HG03432 (cell line): ENCODE measurements at regions not wholly inside any gene's neighbourhood (a gene's known extent, or its start where the extent isn't known, plus 50 kb on each side); places are given as distances from the start of the nearest gene placed in this dataset.

Source experiments
- ATAC-seq: cut with Tn5 transposase; IDR thresholded peaks from one replicate; pipeline ENCODE4 v1.9.1; 2021; ENCODE audit warnings: mild to moderate bottlenecking, moderate library complexity; ENCODE audit not compliant: unreplicated experiment

GRCh38 chr3:73727117-73727821, 102.5 kb upstream of the PDZRN3 start:
- ATAC-seq: no peak

- ATAC-seq: no peak
Measured at GRCh38 chr3:73723596-73723995, 98.9 kb upstream of the PDZRN3 start.

GRCh38 chr3:73719861-73720260, 95.1 kb upstream of the PDZRN3 start:
- ATAC-seq: no peak

GRCh38 chr3:73719413-73719851, 94.7 kb upstream of the PDZRN3 start:
- no peak for ATAC-seq

GRCh38 chr3:73718326-73719110, 93.8 kb upstream of the PDZRN3 start:
- ATAC-seq: no peak

GRCh38 chr3:73716418-73716817, 91.7 kb upstream of the PDZRN3 start:
- ATAC-seq: no peak

- ATAC-seq: no peak
Measured at GRCh38 chr3:73710340-73710739, 85.6 kb upstream of the PDZRN3 start.

- no peak for ATAC-seq
Measured at GRCh38 chr3:73709712-73710111, 85.0 kb upstream of the PDZRN3 start.

GRCh38 chr3:73708956-73709355, 84.2 kb upstream of the PDZRN3 start:
- no peak for ATAC-seq

- no peak for ATAC-seq
Measured at GRCh38 chr3:73707772-73708171, 83.0 kb upstream of the PDZRN3 start.

- ATAC-seq: no peak
Measured at GRCh38 chr3:73706771-73707170, 82.0 kb upstream of the PDZRN3 start.

- no peak for ATAC-seq
Measured at GRCh38 chr3:73705792-73706191, 81.1 kb upstream of the PDZRN3 start.

GRCh38 chr3:73699327-73699726, 74.6 kb upstream of the PDZRN3 start:
- ATAC-seq: no peak

- ATAC-seq: no peak
Measured at GRCh38 chr3:73697020-73697419, 72.3 kb upstream of the PDZRN3 start.

GRCh38 chr3:73695841-73696240, 71.1 kb upstream of the PDZRN3 start:
- no peak for ATAC-seq

GRCh38 chr3:73694983-73695757, 70.4 kb upstream of the PDZRN3 start:
- ATAC-seq: no peak

GRCh38 chr3:73687106-73688004, 62.6 kb upstream of the PDZRN3 start:
- ATAC-seq: no peak

GRCh38 chr3:73685061-73685460, 60.3 kb upstream of the PDZRN3 start:
- ATAC-seq: no peak

- ATAC-seq: no peak
Measured at GRCh38 chr3:73683706-73684105, 59.0 kb upstream of the PDZRN3 start.

GRCh38 chr3:73681610-73682009, 56.9 kb upstream of the PDZRN3 start:
- no peak for ATAC-seq

GRCh38 chr3:73681198-73681597, 56.5 kb upstream of the PDZRN3 start:
- ATAC-seq: no peak
